Sigmoid colon (tissue), 4 donors: ENCODE measurements at regions not wholly inside any gene's neighbourhood (a gene's known extent, or its start where the extent isn't known, plus 50 kb on each side); places are given as distances from the start of the nearest gene placed in this dataset.

Experiments
- CTCF ChIP-seq, 4 experiments: fragments of 450-650 bp in 3 of 4; fragments of 200-600 bp in 1 of 4; IDR thresholded peaks; one replicate each; pipeline ENCODE4 v1.5.1; 2016 to 2019; ENCODE audit warnings: antibody characterized with exemption in 4 of 4, mild to moderate bottlenecking in 3 of 4, moderate library complexity in 2 of 4
- EP300 ChIP-seq, 4 donors: sonication (generic); formaldehyde crosslinking; IDR thresholded peaks; one replicate each; pipeline ENCODE4 v1.6.1; 2017; ENCODE audit warnings: antibody characterized with exemption in 4 of 4
- POLR2A ChIP-seq, 2 donors: fragments of 450-650 bp; IDR thresholded peaks; one replicate each; pipeline ENCODE4 v1.6.1; 2016; ENCODE audit warnings: antibody characterized with exemption in 2 of 2, mild to moderate bottlenecking in 2 of 2, moderate library complexity in 2 of 2
- POLR2AphosphoS5 ChIP-seq, 4 donors: sonication (generic); formaldehyde crosslinking; IDR thresholded peaks; one replicate each; pipeline ENCODE4 v1.6.1; 2017; ENCODE audit warnings: antibody characterized with exemption in 4 of 4

- TF ChIP-seq POLR2A (IDR thresholded peaks at IDR 0.05), result no peak
- no peak for TF ChIP-seq POLR2AphosphoS5 (IDR thresholded peaks at IDR 0.05)
- no peak for TF ChIP-seq CTCF (IDR thresholded peaks at IDR 0.05)
- TF ChIP-seq EP300 (IDR thresholded peaks at IDR 0.05), result no peak
Observed at GRCh38 chr11:133618544-133618943, 86.2 kb upstream of the OPCML start.
